Effector memory CD8-positive, alpha-beta T cell (primary cell): ENCODE measurements at regions not wholly inside any gene's neighbourhood (a gene's known extent, or its start where the extent isn't known, plus 50 kb on each side); places are given as distances from the start of the nearest gene placed in this dataset.
"Not testable (repeated sequence)": the region's sequence is repeated elsewhere in the genome, so short reads cannot be mapped to it uniquely, and the experiment has no call there.

Source experiments
- ATAC-seq: fragments of 150-1000 bp; cut with Tn5 transposase; replicated peaks from 2 replicates; pipeline ENCODE4 v1.10.0; 2021; ENCODE audit warnings: mild to moderate bottlenecking, moderate library complexity
- DNase-seq, 3 experiments: peaks; one replicate each; pipeline ENCODE4 v3.0.0; 2021
- H3K27ac Mint-ChIP-seq, 2 donors: one replicate each; pipeline ENCODE4 v1.8.0; 2022; ENCODE audit warnings: mild to moderate bottlenecking in 2 of 2, mixed read lengths in 2 of 2, moderate library complexity in 2 of 2
- H3K27me3 Mint-ChIP-seq, 2 donors: one replicate each; pipeline ENCODE4 v1.8.0; 2022; ENCODE audit warnings: mixed read lengths in 2 of 2
- H3K36me3 Mint-ChIP-seq: one replicate; pipeline ENCODE4 v1.8.0; 2022; ENCODE audit warnings: mild to moderate bottlenecking, moderate library complexity, mixed read lengths; ENCODE audit not compliant: insufficient read depth
- H3K4me1 Mint-ChIP-seq, 2 donors: one replicate each; pipeline ENCODE4 v1.8.0; 2022; ENCODE audit warnings: low read depth in 2 of 2, mixed read lengths in 2 of 2
- H3K4me3 Mint-ChIP-seq, 2 donors: one replicate each; pipeline ENCODE4 v1.8.0; 2022; ENCODE audit warnings: mild to moderate bottlenecking in 2 of 2, mixed read lengths in 2 of 2, moderate library complexity in 2 of 2
- H3K9me3 Mint-ChIP-seq, 2 donors: one replicate each; pipeline ENCODE4 v1.8.0; 2022; ENCODE audit warnings: mixed read lengths in 2 of 2

DNA sequence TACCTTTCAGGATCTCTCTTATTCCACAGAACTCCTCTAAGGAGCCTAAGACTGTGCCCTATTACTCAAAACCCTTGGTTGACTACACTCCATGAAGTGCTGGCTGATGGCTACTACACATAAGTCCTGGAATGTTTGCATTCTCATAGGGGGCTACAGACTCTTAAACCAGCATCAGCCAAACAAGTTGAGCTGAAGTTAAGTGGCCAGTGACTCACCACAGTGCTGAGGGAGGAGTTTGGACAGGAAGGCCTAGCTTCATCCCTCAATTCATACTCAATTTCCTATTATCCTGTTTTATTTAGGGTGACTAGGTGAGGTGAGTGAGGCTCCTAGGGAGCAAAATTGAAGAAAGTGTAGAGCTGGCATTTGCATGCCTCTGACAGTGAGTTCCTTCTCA is 246.7 kb downstream of the SMAD2 start:
- DNase-seq (no peak), ATAC-seq (no peak)
- Mint-ChIP-seq H3K4me1 (no peaks in the 10 kb centered on the region), H3K27ac (no peak overlapping the region), H3K36me3 (no peaks in the 10 kb centered on the region), H3K9me3 (no peaks in the 10 kb centered on the region), H3K4me3 (no peak overlapping the region), H3K27me3 (peaks cover 15 to 43% of the 10 kb centered on the region in 2 donors)

DNA sequence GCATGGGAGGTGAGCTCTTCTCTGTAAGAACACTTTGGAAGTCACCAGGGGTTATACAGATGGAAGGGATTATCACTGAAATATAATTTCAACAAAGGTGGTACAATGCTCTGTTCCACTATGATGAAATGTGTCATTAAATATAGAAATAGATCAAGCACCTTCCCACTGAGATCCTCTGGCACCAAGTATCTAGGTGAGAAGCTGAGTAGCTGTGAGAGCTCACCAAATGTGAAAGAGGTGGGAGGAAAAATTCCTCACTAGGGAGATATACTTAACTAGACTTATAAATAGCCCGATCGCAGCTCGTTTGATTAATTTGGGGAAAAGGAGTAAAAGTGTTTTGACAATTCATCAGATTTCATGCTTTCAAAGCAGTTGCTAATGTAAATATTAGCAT is 247.6 kb downstream of the SMAD2 start:
- H3K9me3 Mint-ChIP-seq = no peaks in the 10 kb centered on the region
- DNase-seq = no peak
- H3K36me3 Mint-ChIP-seq = no peaks in the 10 kb centered on the region
- ATAC-seq = no peak
- no peaks in the 10 kb centered on the region for H3K4me1 Mint-ChIP-seq
- no peak overlapping the region for H3K4me3 Mint-ChIP-seq
- H3K27ac Mint-ChIP-seq = no peak overlapping the region
- peaks cover 15 to 37% of the 10 kb centered on the region in 2 donors for H3K27me3 Mint-ChIP-seq

DNA sequence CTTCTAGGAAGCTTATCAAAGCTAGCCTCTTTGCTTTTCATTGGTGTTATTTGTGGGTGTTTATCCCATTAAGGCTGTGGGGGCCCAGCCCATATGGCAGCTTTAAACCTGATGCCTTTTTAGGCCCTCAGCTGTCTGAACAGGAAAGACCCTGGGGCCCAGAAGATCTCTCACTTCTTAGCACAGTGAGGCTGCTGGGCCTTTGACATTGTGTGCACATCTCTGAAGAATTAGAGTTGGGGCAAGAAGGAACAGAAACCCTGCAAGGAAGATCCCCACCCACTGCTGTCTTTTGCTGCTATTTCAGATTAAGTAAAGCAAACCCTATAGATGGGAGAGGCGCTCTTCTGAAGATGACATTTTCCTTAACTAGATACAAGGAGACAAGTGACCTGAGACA is 250.0 kb downstream of the SMAD2 start:
- no peak overlapping the region for H3K27ac Mint-ChIP-seq
- H3K27me3 Mint-ChIP-seq = peaks cover 9 to 28% of the 10 kb centered on the region in 2 donors
- H3K9me3 Mint-ChIP-seq = no peaks in the 10 kb centered on the region
- no peak overlapping the region for H3K4me3 Mint-ChIP-seq
- DNase-seq = no peak
- no peaks in the 10 kb centered on the region for H3K36me3 Mint-ChIP-seq
- no peak for ATAC-seq
- H3K4me1 Mint-ChIP-seq = no peaks in the 10 kb centered on the region

DNA sequence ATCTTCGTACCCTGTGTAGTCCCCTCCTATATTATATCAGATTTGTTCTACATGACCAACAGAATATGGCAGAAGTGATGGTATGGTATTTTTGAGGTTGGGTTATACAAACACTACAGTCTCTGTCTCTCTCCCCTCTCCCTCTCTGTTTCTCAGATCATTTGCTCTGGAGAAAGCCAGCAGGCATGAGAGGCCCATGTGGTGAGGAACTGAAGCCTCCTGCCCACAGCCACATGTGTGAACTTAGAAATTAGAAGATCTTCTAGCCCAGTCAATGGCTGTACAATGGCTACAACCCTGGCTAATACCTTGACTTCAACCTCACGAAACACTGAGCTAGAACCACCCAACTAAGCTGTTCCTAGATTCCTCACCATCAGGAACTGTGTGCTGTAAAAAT is 250.6 kb downstream of the SMAD2 start:
- Mint-ChIP-seq H3K36me3 (no peaks in the 10 kb centered on the region), H3K27ac (no peak overlapping the region), H3K27me3 (peaks cover 4 to 22% of the 10 kb centered on the region in 2 donors), H3K4me1 (no peaks in the 10 kb centered on the region), H3K9me3 (no peaks in the 10 kb centered on the region), H3K4me3 (no peak overlapping the region)
- ATAC-seq = no peak
- DNase-seq = no peak

DNA sequence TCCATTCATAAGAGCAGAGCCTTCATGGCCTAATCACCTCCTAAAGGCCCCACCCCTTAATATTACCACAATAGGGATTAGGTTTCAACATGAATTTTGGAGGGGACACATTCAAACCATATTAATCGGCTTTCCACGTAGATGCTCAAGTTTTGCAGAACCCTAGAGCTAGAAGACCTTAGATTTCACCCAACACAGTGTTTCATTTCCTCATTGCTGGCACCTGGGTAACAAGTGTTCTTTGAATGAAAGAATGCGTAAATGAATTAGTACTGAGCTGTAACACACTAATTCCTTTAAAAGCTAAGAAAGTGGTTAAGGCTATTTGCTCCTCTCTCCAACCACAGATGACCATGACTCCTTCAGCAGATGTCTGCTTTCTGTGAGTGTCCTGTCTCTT is 252.5 kb downstream of the SMAD2 start:
- H3K4me1 Mint-ChIP-seq = no peaks in the 10 kb centered on the region
- ATAC-seq (no peak), DNase-seq (no peak)
- H3K27ac Mint-ChIP-seq = no peak overlapping the region
- no peak overlapping the region for H3K4me3 Mint-ChIP-seq
- peaks cover 4 to 18% of the 10 kb centered on the region in 2 donors for H3K27me3 Mint-ChIP-seq
- H3K36me3 Mint-ChIP-seq = no peaks in the 10 kb centered on the region
- no peaks in the 10 kb centered on the region for H3K9me3 Mint-ChIP-seq

DNA sequence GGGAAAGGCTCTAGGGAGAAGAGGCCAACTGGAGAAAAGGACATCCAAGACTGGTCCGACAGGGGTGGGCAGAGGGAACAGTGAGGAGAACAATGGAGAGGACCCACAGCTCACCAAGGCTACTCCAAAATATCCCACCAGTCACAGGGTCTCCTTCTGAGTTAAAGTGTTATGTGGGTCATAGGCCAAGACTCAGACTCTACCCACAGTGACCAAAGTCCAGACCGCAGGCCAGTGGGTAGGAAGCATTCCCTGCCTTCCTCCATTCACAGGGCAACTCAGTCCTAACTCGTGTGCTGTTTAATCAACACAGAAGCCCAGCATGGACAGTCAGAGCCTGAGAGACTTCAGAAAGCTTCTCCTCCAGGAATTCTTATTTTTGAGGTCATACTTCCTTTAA is 260.6 kb downstream of the SMAD2 start:
- no peaks in the 10 kb centered on the region for H3K36me3 Mint-ChIP-seq
- no peak overlapping the region for H3K27ac Mint-ChIP-seq
- no peaks in the 10 kb centered on the region for H3K4me1 Mint-ChIP-seq
- H3K27me3 Mint-ChIP-seq = peaks cover 0 to 13% of the 10 kb centered on the region in 2 donors
- no peak overlapping the region for H3K4me3 Mint-ChIP-seq
- H3K9me3 Mint-ChIP-seq = peaks cover 0 to 1% of the 10 kb centered on the region in 2 donors
- ATAC-seq = no peak
- DNase-seq = no peak

DNA sequence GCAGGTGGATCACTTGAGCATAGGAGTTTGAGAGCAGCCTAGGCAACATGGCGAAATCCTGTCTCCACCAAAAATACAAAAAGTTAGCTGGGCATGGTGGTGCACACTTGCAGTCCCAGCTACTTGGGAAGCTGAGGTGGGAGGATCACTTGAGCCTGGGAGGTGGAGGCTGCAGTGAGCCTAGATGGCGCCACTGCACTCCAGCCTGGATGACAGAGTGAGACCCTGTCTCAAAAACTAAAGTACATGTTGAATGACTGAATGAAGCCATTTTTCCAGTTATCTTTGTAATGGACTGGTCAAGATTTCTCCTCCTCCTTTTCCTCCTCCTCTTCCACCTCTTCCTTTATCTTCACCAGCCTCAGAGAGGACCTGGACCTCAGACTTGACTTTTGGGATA is 272.0 kb downstream of the SMAD2 start:
- Mint-ChIP-seq H3K36me3 (no peaks in the 10 kb centered on the region), H3K27ac (no peak overlapping the region), H3K9me3 (peaks cover 5 to 14% of the 10 kb centered on the region in 2 donors)

DNA sequence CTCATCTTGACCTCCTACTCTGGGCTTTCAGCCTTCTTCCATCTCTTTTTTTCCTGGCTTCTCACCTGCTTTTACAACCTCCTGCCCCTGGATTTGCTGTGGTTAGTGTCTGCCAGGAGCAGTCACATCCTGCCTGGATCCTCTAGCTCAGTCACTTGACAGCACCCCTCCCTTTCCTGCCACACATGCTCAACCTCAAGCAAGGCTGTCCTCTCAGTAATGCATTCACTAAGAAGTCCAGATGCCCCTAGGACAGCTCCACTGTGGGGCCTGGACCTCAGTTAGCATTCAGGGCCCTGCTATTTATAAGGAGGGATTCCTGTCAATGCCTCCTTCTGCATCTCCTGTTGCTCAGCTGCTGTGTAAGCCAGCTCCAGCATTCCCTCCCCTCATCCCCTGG is 275.5 kb downstream of the SMAD2 start:
- no peak for DNase-seq
- H3K27ac Mint-ChIP-seq = no peak overlapping the region
- ATAC-seq = no peak
- no peak overlapping the region for H3K4me3 Mint-ChIP-seq
- peaks cover 0 to 23% of the 10 kb centered on the region in 2 donors for H3K27me3 Mint-ChIP-seq
- no peaks in the 10 kb centered on the region for H3K4me1 Mint-ChIP-seq
- H3K9me3 Mint-ChIP-seq = peaks cover 3 to 11% of the 10 kb centered on the region in 2 donors
- no peaks in the 10 kb centered on the region for H3K36me3 Mint-ChIP-seq

More for the DNA sequence above, 272.0 kb downstream of the SMAD2 start:
- ATAC-seq (no peak), DNase-seq (no peak)
- H3K4me1 Mint-ChIP-seq = no peaks in the 10 kb centered on the region
- H3K4me3 Mint-ChIP-seq = no peak overlapping the region
- peaks cover 0 to 9% of the 10 kb centered on the region in 2 donors for H3K27me3 Mint-ChIP-seq

DNA sequence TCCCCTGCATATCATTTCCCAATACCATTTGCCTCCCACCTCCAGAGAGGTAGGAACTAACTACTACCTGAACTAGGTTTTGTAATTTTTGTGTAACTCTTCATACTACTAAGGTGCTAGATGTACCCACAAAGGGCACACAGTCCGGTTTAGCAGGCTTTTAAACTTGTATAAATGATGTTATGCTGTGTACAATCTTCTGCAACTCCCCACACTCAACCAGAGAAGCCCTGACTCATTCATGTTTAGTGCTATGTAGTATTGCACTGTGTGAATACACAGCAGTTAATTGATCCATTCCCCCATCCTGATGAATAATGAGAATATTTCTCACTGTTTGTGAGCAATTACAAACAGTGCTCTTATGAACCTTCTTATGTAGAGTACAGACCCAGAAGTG is 285.6 kb downstream of the SMAD2 start:
- DNase-seq = no peak
- Mint-ChIP-seq H3K27ac (no peak overlapping the region), H3K4me1 (no peaks in the 10 kb centered on the region), H3K4me3 (no peak overlapping the region), H3K36me3 (no peaks in the 10 kb centered on the region), H3K27me3 (peaks cover 0 to 6% of the 10 kb centered on the region in 2 donors), H3K9me3 (peaks cover 5 to 7% of the 10 kb centered on the region in 2 donors)
- no peak for ATAC-seq

DNA sequence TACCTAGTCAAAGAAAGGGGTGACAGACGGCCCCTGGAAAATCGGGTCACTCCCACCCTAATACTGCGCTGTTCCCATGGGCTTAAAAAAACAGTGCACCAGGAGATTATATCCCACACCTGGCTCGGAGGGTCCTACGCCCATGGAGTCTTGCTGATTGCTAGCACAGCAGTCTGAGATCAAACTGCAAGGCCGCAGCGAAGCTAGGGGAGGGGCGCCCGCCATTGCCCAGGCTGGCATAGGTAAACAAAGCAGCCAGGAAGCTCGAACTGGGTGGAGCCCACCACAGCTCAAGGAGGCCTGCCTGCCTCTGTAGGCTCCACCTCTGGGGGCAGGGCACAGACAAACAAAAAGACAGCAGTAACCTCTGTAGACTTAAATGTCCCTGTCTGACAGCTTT is 292.9 kb downstream of the SMAD2 start:
- H3K4me1 Mint-ChIP-seq, DNase-seq, H3K36me3 Mint-ChIP-seq, H3K4me3 Mint-ChIP-seq, H3K9me3 Mint-ChIP-seq, H3K27ac Mint-ChIP-seq, ATAC-seq: not testable (repeated sequence)
- H3K27me3 Mint-ChIP-seq = peaks cover 0 to 13% of the 10 kb centered on the region in 2 donors

DNA sequence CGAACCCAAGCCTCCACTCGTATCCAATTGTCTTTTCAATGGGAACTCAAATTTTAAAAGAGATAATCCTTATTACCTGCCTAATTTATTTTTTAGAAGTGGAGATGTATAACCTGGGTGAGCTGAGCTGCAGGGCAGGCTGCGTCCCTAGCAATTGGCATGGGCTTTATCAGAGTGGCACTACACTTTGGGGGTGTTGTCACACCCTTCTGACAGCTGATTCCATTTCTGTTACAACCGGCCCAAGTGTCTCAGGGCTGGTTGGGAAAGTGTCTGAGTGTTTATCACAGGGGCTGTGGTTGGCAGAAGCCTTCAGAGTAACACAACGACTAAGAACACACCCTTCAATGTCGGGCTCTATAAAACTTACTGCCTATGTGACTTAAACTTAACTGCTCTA is 295.0 kb downstream of the SMAD2 start:
- Mint-ChIP-seq H3K27ac (no peak overlapping the region), H3K27me3 (peaks cover 0 to 13% of the 10 kb centered on the region in 2 donors), H3K4me3 (no peak overlapping the region), H3K4me1 (no peaks in the 10 kb centered on the region), H3K9me3 (no peaks in the 10 kb centered on the region), H3K36me3 (no peaks in the 10 kb centered on the region)
- DNase-seq (no peak), ATAC-seq (no peak)

DNA sequence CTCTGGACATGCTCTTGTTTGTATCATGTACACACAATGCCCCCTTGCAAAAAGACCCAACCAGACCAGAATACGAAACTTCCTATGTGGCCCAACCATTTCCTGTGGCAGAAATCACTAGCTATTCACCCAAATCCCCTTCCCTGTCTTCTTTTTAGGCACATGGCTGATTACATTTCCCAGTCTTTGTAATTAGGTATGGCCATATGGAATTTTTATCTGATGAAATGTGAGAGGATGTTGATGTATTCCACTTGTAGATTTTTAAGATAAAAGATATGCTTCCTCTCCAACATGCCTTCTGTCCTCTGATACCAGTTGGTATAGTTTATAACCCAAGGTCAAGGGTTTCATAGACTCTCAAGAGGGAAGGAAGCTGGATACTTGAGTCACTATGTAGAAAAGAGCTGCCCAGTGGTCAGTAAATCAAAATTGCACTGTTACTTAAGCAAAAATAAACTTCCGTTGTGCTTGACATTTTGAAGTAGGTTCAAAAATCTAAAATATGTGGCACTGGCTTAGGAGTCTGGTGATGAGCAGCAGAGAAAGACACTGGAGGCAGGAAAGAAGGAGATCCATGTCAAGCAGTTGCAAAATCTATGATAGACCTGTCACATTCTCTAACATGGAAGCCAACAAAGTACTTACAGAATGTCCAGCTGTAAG is 297.4 kb downstream of the SMAD2 start:
- H3K4me1 Mint-ChIP-seq = no peaks in the 10 kb centered on the region
- H3K36me3 Mint-ChIP-seq = no peaks in the 10 kb centered on the region
- H3K27me3 Mint-ChIP-seq = peaks cover 9 to 13% of the 10 kb centered on the region in 2 donors
- no peak overlapping the region for H3K27ac Mint-ChIP-seq
- no peak for DNase-seq
- H3K4me3 Mint-ChIP-seq = no peak overlapping the region
- no peak for ATAC-seq
- H3K9me3 Mint-ChIP-seq = no peaks in the 10 kb centered on the region

DNA sequence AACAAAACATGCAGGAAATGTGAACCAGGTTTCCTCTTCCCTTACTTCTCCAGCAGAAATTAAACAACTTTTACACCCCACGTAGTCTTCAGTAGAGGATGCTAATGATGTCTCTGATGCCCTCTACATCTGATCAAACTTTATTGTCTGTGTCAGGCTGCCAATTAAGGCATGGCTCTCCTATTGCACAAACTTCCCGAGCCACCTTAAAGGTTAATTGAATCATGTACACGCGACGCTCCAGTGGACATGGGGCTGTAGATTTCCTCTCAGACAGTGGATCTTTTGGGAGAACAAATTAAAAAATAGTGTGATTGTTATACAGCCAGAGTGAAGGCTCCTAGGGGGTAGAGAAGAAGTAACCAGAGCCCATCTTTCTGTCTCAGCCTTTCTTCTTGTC is 301.6 kb downstream of the SMAD2 start:
- ATAC-seq = no peak
- Mint-ChIP-seq H3K4me3 (no peak overlapping the region), H3K4me1 (no peaks in the 10 kb centered on the region), H3K27me3 (peaks cover 15 to 24% of the 10 kb centered on the region in 2 donors), H3K27ac (no peak overlapping the region), H3K9me3 (no peaks in the 10 kb centered on the region), H3K36me3 (no peaks in the 10 kb centered on the region)
- no peak for DNase-seq

DNA sequence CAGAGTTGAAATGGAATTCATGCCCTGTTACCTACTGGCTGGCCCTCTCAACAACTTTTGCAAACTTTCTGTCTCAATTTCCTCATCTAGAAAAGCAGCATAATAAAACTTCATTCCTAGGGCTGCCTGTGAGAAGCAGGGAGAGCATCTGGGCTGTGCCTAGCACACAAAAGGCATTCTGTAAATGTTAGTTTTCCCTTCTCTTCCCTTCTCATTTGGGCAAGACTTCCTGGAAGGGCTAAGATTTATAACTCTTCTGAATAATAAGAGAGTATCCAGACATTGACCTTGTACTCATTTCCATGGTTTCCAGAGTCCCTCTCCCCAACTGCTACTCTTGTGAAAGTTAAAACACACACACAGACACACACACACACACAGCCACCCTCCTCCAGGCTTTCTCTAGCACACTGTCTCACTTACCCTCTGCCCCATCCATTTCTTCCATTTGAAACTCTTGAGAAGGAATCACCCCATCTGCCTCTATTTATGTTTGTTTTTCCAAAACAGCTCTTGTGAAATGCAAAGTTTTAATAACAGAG is 302.1 kb downstream of the SMAD2 start:
- no peaks in the 10 kb centered on the region for H3K9me3 Mint-ChIP-seq
- H3K27ac Mint-ChIP-seq = no peak overlapping the region
- DNase-seq (no peak), ATAC-seq (no peak)
- H3K27me3 Mint-ChIP-seq = peaks cover 9 to 24% of the 10 kb centered on the region in 2 donors
- H3K36me3 Mint-ChIP-seq = no peaks in the 10 kb centered on the region
- no peaks in the 10 kb centered on the region for H3K4me1 Mint-ChIP-seq
- H3K4me3 Mint-ChIP-seq = no peak overlapping the region
